ENCODE measurements at regions not wholly inside any gene's neighbourhood (a gene's known extent, or its start where the extent isn't known, plus 50 kb on each side); places are given as distances from the start of the nearest gene placed in this dataset.

GRCh38 chr17:5820721-5821456 lies 236.6 kb upstream of the NLRP1 start:
- TF ChIP-seq CTCF (IDR thresholded peaks at IDR 0.05) (no peak), EZH2 (IDR thresholded peaks at IDR 0.05) (no peak)
